ENCODE measurements at regions not wholly inside any gene's neighbourhood (a gene's known extent, or its start where the extent isn't known, plus 50 kb on each side); places are given as distances from the start of the nearest gene placed in this dataset.

DNA sequence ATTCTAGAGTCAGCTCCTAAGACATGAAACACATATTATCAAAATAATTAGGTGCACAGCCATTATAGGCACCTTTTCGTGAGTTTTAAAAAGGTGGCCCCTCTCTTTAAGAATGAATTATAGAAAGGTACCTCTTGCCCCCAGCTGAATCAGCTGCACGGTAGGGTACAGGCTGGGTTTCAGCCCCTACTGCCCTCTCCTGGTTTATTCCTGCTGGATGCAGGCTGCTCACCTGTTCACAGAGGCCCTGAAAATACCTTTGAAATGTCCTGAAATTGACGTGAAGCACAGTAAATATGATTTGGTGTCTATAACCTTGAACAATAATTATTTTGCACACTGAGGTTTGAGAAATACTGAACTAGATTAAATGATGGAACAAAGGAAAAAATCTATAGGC, 504.8 kb upstream of the SGCD start:
- TF ChIP-seq FOS (IDR thresholded peaks at IDR 0.05; ENCODE audit: low read depth, low read length) (no peak), CEBPB (IDR thresholded peaks at IDR 0.05; ENCODE audit: low read depth, low read length) (no peak), MAFK (IDR thresholded peaks at IDR 0.05; ENCODE audit: low read depth, low read length) (no peak), CHD1 (IDR thresholded peaks at IDR 0.05; ENCODE audit: low read depth, low read length) (no peak), SMC3 (IDR thresholded peaks at IDR 0.05; ENCODE audit: low read depth, low read length) (no peak), RFX5 (IDR thresholded peaks at IDR 0.05; ENCODE audit: low read depth, low read length) (no peak), MAZ (IDR thresholded peaks at IDR 0.05; ENCODE audit: borderline replicate concordance, low read depth, low read length) (no peak)
- TF ChIP-seq, protein P1, sequence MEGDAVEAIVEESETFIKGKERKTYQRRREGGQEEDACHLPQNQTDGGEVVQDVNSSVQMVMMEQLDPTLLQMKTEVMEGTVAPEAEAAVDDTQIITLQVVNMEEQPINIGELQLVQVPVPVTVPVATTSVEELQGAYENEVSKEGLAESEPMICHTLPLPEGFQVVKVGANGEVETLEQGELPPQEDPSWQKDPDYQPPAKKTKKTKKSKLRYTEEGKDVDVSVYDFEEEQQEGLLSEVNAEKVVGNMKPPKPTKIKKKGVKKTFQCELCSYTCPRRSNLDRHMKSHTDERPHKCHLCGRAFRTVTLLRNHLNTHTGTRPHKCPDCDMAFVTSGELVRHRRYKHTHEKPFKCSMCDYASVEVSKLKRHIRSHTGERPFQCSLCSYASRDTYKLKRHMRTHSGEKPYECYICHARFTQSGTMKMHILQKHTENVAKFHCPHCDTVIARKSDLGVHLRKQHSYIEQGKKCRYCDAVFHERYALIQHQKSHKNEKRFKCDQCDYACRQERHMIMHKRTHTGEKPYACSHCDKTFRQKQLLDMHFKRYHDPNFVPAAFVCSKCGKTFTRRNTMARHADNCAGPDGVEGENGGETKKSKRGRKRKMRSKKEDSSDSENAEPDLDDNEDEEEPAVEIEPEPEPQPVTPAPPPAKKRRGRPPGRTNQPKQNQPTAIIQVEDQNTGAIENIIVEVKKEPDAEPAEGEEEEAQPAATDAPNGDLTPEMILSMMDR (conservative IDR thresholded peaks at IDR 0.05; ENCODE audit: low read depth, low read length): no peak
- TF ChIP-seq, protein P2, sequence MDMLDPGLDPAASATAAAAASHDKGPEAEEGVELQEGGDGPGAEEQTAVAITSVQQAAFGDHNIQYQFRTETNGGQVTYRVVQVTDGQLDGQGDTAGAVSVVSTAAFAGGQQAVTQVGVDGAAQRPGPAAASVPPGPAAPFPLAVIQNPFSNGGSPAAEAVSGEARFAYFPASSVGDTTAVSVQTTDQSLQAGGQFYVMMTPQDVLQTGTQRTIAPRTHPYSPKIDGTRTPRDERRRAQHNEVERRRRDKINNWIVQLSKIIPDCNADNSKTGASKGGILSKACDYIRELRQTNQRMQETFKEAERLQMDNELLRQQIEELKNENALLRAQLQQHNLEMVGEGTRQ (IDR thresholded peaks at IDR 0.05; ENCODE audit: low read depth, low read length): no peak
